B cell (primary cell): ENCODE measurements at regions not wholly inside any gene's neighbourhood (a gene's known extent, or its start where the extent isn't known, plus 50 kb on each side); places are given as distances from the start of the nearest gene placed in this dataset.

Source experiments
- ATAC-seq: fragments of 200-7000 bp; cut with Tn5 transposase; one replicate; pipeline ENCODE4 v1.10.0; 2021; ENCODE audit warnings: low read depth, mild to moderate bottlenecking, moderate number of reproducible peaks, moderate library complexity
- CTCF ChIA-PET: fragments of 350-600 bp; sonication (Branson Sonifier 250); formaldehyde crosslinking; loops from one replicate; lab custom pipeline; 2021; ENCODE audit warnings: antibody characterized with exemption, inconsistent platforms; lab: Charles Lee
- POLR2A ChIA-PET: fragments of 350-600 bp; sonication (Branson Sonifier 250); formaldehyde crosslinking; loops from one replicate; lab custom pipeline; 2021; ENCODE audit warnings: antibody characterized with exemption; lab: Charles Lee
- DNase-seq: peaks from one replicate; pipeline ENCODE4 v3.0.0; 2013
- H2AFZ ChIP-seq: 2 replicates; pipeline ENCODE4 v1.6.1; 2012; ENCODE audit warnings: mild to moderate bottlenecking, low read depth, low read length; ENCODE audit not compliant: insufficient read depth, poor library complexity, severe bottlenecking
- H3K27ac ChIP-seq, 2 donors: 1 replicate in 1 of 2; 2 replicates in 1 of 2; pipeline ENCODE4 v1.5.1; 2012 to 2013; ENCODE audit warnings: low read length in 2 of 2, mild to moderate bottlenecking in 2 of 2, moderate library complexity in 1 of 2
- H3K27me3 ChIP-seq, 4 experiments: fragments of 200-600 bp in 1 of 4; sonication (generic) in 1 of 4; replicated peaks in 1 of 4; 1 replicate in 2 of 4; 2 replicates in 2 of 4; pipeline versions ENCODE4 v1.6.1 to v1.7.0; 2013 to 2016; ENCODE audit warnings: low read length in 3 of 4, mild to moderate bottlenecking in 2 of 4, mixed read lengths in 1 of 4, moderate library complexity in 1 of 4; ENCODE audit not compliant: insufficient read depth in 4 of 4, control insufficient read depth in 3 of 4; ENCODE audit errors: control extremely low read depth in 1 of 4
- H3K36me3 ChIP-seq, 2 experiments: replicated peaks in 1 of 2; 1 replicate in 1 of 2; 2 replicates in 1 of 2; pipeline versions ENCODE4 v1.6.1 to v1.7.1; 2013; ENCODE audit warnings: low read length in 1 of 2; ENCODE audit not compliant: insufficient read depth in 2 of 2, control insufficient read depth in 1 of 2; ENCODE audit errors: control extremely low read depth in 1 of 2, extremely low read depth in 1 of 2
- H3K4me1 ChIP-seq, 2 donors: fragments of 200-600 bp in 1 of 2; sonication (generic) in 1 of 2; 1 replicate in 1 of 2; 2 replicates in 1 of 2; pipeline versions ENCODE4 v1.5.1 to v1.6.1; 2013 to 2017; ENCODE audit warnings: low read length in 2 of 2; ENCODE audit not compliant: control insufficient read depth in 2 of 2, insufficient read depth in 2 of 2
- H3K4me2 ChIP-seq: replicated peaks from 2 replicates; pipeline ENCODE3; 2012; ENCODE audit warnings: mild to moderate bottlenecking, low read depth, low read length; ENCODE audit not compliant: poor library complexity, severe bottlenecking
- H3K4me3 ChIP-seq, 5 experiments: fragments of 200-600 bp in 1 of 5; sonication (generic) in 1 of 5; 1 replicate in 3 of 5; 2 replicates in 2 of 5; pipeline versions ENCODE4 v1.5.1 to v1.7.0; 2011 to 2016; ENCODE audit warnings: low read length in 4 of 5, mild to moderate bottlenecking in 4 of 5, low read depth in 2 of 5, control low read depth in 1 of 5, moderate library complexity in 1 of 5; ENCODE audit not compliant: insufficient read depth in 1 of 5; ENCODE audit errors: control extremely low read depth in 1 of 5, extremely low read depth in 1 of 5
- H3K79me2 ChIP-seq: fragments of 200-600 bp; sonication (generic); one replicate; pipeline ENCODE4 v1.6.0; 2016; ENCODE audit warnings: low read length; ENCODE audit not compliant: control insufficient read depth, insufficient read depth
- H3K9ac ChIP-seq: fragments of 200-600 bp; sonication (generic); 2 replicates; pipeline ENCODE4 v1.6.1; 2017; ENCODE audit warnings: mild to moderate bottlenecking, low read length, moderate library complexity
- H3K9me3 ChIP-seq, 3 donors: one replicate each; pipeline versions ENCODE4 v1.6.1 to v1.7.1; 2013; ENCODE audit warnings: low read length in 2 of 3; ENCODE audit not compliant: control insufficient read depth in 2 of 3, insufficient read depth in 1 of 3; ENCODE audit errors: control extremely low read depth in 1 of 3
- H4K20me1 ChIP-seq: 2 replicates; pipeline ENCODE4 v1.6.0; 2012; ENCODE audit warnings: mild to moderate bottlenecking, low read length; ENCODE audit not compliant: insufficient read depth, control insufficient read depth, poor library complexity, severe bottlenecking
- H3K27ac Mint-ChIP-seq: one replicate; pipeline ENCODE4 v1.8.0; 2021; ENCODE audit warnings: mixed read lengths
- H3K27me3 Mint-ChIP-seq: one replicate; pipeline ENCODE4 v1.8.0; 2021; ENCODE audit warnings: mixed read lengths
- H3K4me1 Mint-ChIP-seq: one replicate; pipeline ENCODE4 v1.8.0; 2021; ENCODE audit warnings: mixed read lengths
- H3K4me3 Mint-ChIP-seq: one replicate; pipeline ENCODE4 v1.8.0; 2021; ENCODE audit warnings: mixed read lengths
- H3K9me3 Mint-ChIP-seq: one replicate; pipeline ENCODE4 v1.8.0; 2022; ENCODE audit warnings: mixed read lengths; ENCODE audit not compliant: insufficient read depth
- CTCF ChIP-seq: fragments of 200-600 bp; IDR thresholded peaks from one replicate; pipeline ENCODE4 v1.8.0; 2022; ENCODE audit warnings: antibody characterized with exemption, mild to moderate bottlenecking
- EZH2 ChIP-seq: IDR thresholded peaks from 2 replicates; pipeline ENCODE4 v1.6.1; 2012; ENCODE audit warnings: borderline replicate concordance, low read depth, mild to moderate bottlenecking, moderate library complexity, low read length; ENCODE audit not compliant: insufficient read depth, poor library complexity, severe bottlenecking
- WGBS: methylation state at CpG from one replicate; pipeline ENCODE4 v1.1.5; 2013; ENCODE audit warnings: missing lambda C conversion rate; ENCODE audit not compliant: insufficient coverage; 5-methylcytosine and 5-hydroxymethylcytosine counted together
- intact Hi-C: fragments of 100-400 bp; cut with micrococcal nuclease; formaldehyde crosslinking; loops from one replicate; pipeline ENCODE4 v1.10.0; 2022

GRCh38 chr9:118290116-118290515, 585.9 kb downstream of the TLR4 start:
- no peaks in the 10 kb centered on the region for H3K27me3 ChIP-seq
- Mint-ChIP-seq H3K4me1 (no peaks in the 10 kb centered on the region), H3K27ac (no peak overlapping the region), H3K27me3 (no peaks in the 10 kb centered on the region), H3K4me3 (no peak overlapping the region), H3K9me3 (no peaks in the 10 kb centered on the region)
- ATAC-seq (no peak), DNase-seq (no peak)
- H3K4me1 ChIP-seq, result no peaks in the 10 kb centered on the region
- POLR2A ChIA-PET, result no interaction called here
- H3K27ac ChIP-seq, result no peak overlapping the region
- intact Hi-C loops, result no loop called here
- H3K9me3 ChIP-seq, result no peaks in the 10 kb centered on the region
- no peak overlapping the region for H3K4me3 ChIP-seq
- TF ChIP-seq CTCF (no peak), EZH2 (no peak)
- H3K36me3 ChIP-seq, result no peaks in the 10 kb centered on the region
- CTCF ChIA-PET, result no interaction called here
- H4K20me1 ChIP-seq, result no peaks in the 10 kb centered on the region
- no peaks in the 10 kb centered on the region for H3K79me2 ChIP-seq
- H2AFZ ChIP-seq, result no peak overlapping the region
- no peak overlapping the region for H3K9ac ChIP-seq
- no peak overlapping the region for H3K4me2 ChIP-seq
- no CpG with 5 or more reads among the region's 3 CpGs for WGBS

- Mint-ChIP-seq H3K4me1 (no peaks in the 10 kb centered on the region), H3K27me3 (no peaks in the 10 kb centered on the region), H3K27ac (no peak overlapping the region), H3K4me3 (no peak overlapping the region), H3K9me3 (no peaks in the 10 kb centered on the region)
- H4K20me1 ChIP-seq, result no peaks in the 10 kb centered on the region
- no peak for DNase-seq
- TF ChIP-seq CTCF, result no peak
- TF ChIP-seq EZH2, result no peak
- POLR2A ChIA-PET, result no interaction called here
- H3K79me2 ChIP-seq, result no peaks in the 10 kb centered on the region
- 46% methylated on average over 4 of the region's 4 CpGs for WGBS
- no peak overlapping the region for H3K27ac ChIP-seq
- ATAC-seq, result no peak
- H3K9ac ChIP-seq, result no peak overlapping the region
- H3K4me2 ChIP-seq, result no peak overlapping the region
- no peak overlapping the region for H2AFZ ChIP-seq
- no peaks in the 10 kb centered on the region for H3K36me3 ChIP-seq
- no peaks in the 10 kb centered on the region for H3K9me3 ChIP-seq
- H3K27me3 ChIP-seq, result no peaks in the 10 kb centered on the region
- no peaks in the 10 kb centered on the region for H3K4me1 ChIP-seq
- no peak overlapping the region for H3K4me3 ChIP-seq
- CTCF ChIA-PET, result no interaction called here
- intact Hi-C loops, result no loop called here
These were observed 591.2 kb downstream of the TLR4 start for GRCh38 chr9:118295413-118295812.
